HepG2 (cell line): ENCODE measurements at regions not wholly inside any gene's neighbourhood (a gene's known extent, or its start where the extent isn't known, plus 50 kb on each side); places are given as distances from the start of the nearest gene placed in this dataset.

ENCODE experiments used
- ATAC-seq: fragments of 200-7000 bp; cut with Tn5 transposase; 3 replicates; pipeline ENCODE4 v1.9.1; 2020; ENCODE audit warnings: mild to moderate bottlenecking, moderate library complexity
- BruUV-seq: library from RNA; stranded (reverse); fragments of 400-500 nt; replicated peaks from 2 replicates; lab custom pipeline; 2021; lab: Mats Ljungman, UMichigan
- CTCF ChIA-PET: fragments of 300-600 bp; formaldehyde crosslinking; extraction: SDS; loops from one replicate; lab custom pipeline; 2021; ENCODE audit warnings: low total read pairs, inconsistent platforms, low intra/inter-chr PET ratio; lab: Yijun Ruan, JAX
- POLR2A ChIA-PET: fragments of 350-600 bp; sonication (Branson Sonifier 250); formaldehyde crosslinking; loops from one replicate; lab custom pipeline; 2020; ENCODE audit warnings: antibody characterized with exemption, inconsistent platforms; lab: Yijun Ruan, JAX
- DNase-seq: peaks from one replicate; pipeline ENCODE4 v3.0.0-alpha.2; 2015; ENCODE audit warnings: low spot score
- FAIRE-seq: peaks from 3 replicates; lab custom pipeline; 2011; peaks lifted over from hg19 to GRCh38; lab: Jason Lieb, UNC
- H2AFZ ChIP-seq: one replicate; pipeline ENCODE4 v1.6.1; 2011; ENCODE audit warnings: low read length, inconsistent platforms
- H3K27ac ChIP-seq: fragments of 300-600 bp; 3 replicates; pipeline ENCODE4 v1.8.0; 2011; ENCODE audit warnings: mixed run types, mild to moderate bottlenecking, mixed read lengths, low read length, inconsistent platforms; ENCODE audit not compliant: insufficient read depth; ENCODE audit errors: extremely low read length
- H3K27me3 ChIP-seq, 2 experiments: fragments of 200-600 bp in 1 of 2; 2 replicates in 1 of 2; 3 replicates in 1 of 2; pipeline versions ENCODE4 v1.6.0 to v1.8.0; 2011; ENCODE audit warnings: low read length in 2 of 2, mild to moderate bottlenecking in 2 of 2, moderate library complexity in 2 of 2, inconsistent platforms in 1 of 2; ENCODE audit not compliant: insufficient read depth in 2 of 2, control insufficient read depth in 1 of 2
- H3K36me3 ChIP-seq, 2 experiments: fragments of 200-600 bp in 1 of 2; replicated peaks in 1 of 2; 2 replicates in 1 of 2; 3 replicates in 1 of 2; pipeline versions ENCODE4 v1.5.1 to v1.8.0; 2011; ENCODE audit warnings: low read length in 2 of 2, inconsistent platforms in 1 of 2; ENCODE audit not compliant: insufficient read depth in 2 of 2, control insufficient read depth in 1 of 2
- H3K4me1 ChIP-seq: 2 replicates; pipeline ENCODE4 v1.5.1; 2012; ENCODE audit warnings: low read length, inconsistent platforms; ENCODE audit not compliant: insufficient read depth
- H3K4me2 ChIP-seq: 2 replicates; pipeline ENCODE4 v1.6.0; 2011; ENCODE audit warnings: low read depth, low read length, inconsistent platforms
- H3K4me3 ChIP-seq, 3 experiments: fragments of 200-600 bp in 1 of 3; sonication (generic), shearing (Covaris generic) in 1 of 3; replicated peaks in 1 of 3; 2 replicates each; pipeline ENCODE4 v1.5.1; 2011 to 2016; ENCODE audit warnings: low read length in 3 of 3, inconsistent platforms in 2 of 3, low read depth in 2 of 3, mild to moderate bottlenecking in 2 of 3, control low read depth in 1 of 3, mixed read lengths in 1 of 3; ENCODE audit not compliant: insufficient read depth in 1 of 3
- H3K79me2 ChIP-seq: one replicate; pipeline ENCODE4 v1.6.1; 2011; ENCODE audit warnings: low read length, inconsistent platforms; ENCODE audit not compliant: insufficient read depth
- H3K9ac ChIP-seq: 2 replicates; pipeline ENCODE4 v1.6.0; 2011; ENCODE audit warnings: mild to moderate bottlenecking, low read depth, low read length, inconsistent platforms; ENCODE audit not compliant: insufficient read depth
- H3K9me3 ChIP-seq: 2 replicates; pipeline ENCODE4 v1.5.1; 2012; ENCODE audit warnings: mild to moderate bottlenecking, low read length
- H4K20me1 ChIP-seq: 2 replicates; pipeline ENCODE4 v1.6.0; 2011; ENCODE audit warnings: inconsistent platforms, mild to moderate bottlenecking, low read length, moderate library complexity; ENCODE audit not compliant: insufficient read depth
- ARID2 ChIP-seq: sonication (generic); formaldehyde crosslinking; IDR thresholded peaks from 2 replicates; pipeline ENCODE4 v1.8.1; 2022; ENCODE audit warnings: mild to moderate bottlenecking, missing genetic modification reagents, borderline replicate concordance
- BORCS8-MEF2B ChIP-seq: sonication (generic); formaldehyde crosslinking; IDR thresholded peaks from 2 replicates; pipeline ENCODE4 v1.8.0; 2022; ENCODE audit warnings: mild to moderate bottlenecking, missing genetic modification reagents
- IRF2 ChIP-seq: IDR thresholded peaks from 2 replicates; pipeline ENCODE4 v1.6.1; 2018; ENCODE audit warnings: missing genetic modification reagents, missing compliant biosample characterization
- KAT7 ChIP-seq: IDR thresholded peaks from 2 replicates; pipeline ENCODE4 v1.6.1; 2018; ENCODE audit warnings: borderline replicate concordance, missing compliant biosample characterization
- NFYC ChIP-seq: IDR thresholded peaks from 2 replicates; pipeline ENCODE4 v1.6.1; 2016; ENCODE audit warnings: missing genetic modification reagents, missing compliant biosample characterization
- SP2 ChIP-seq: sonication (generic); formaldehyde crosslinking; IDR thresholded peaks from 2 replicates; pipeline ENCODE4 v1.5.1; 2020; ENCODE audit warnings: mild to moderate bottlenecking, missing genetic modification reagents
- ZBTB40 ChIP-seq, 2 experiments: fragments of 450-650 bp in 1 of 2; sonication (generic) in 1 of 2; formaldehyde crosslinking in 1 of 2; IDR thresholded peaks; 2 replicates each; pipeline versions ENCODE4 v1.6.1 to v1.8.0; 2016 to 2022; ENCODE audit warnings: antibody characterized with exemption in 1 of 2, mild to moderate bottlenecking in 1 of 2, missing genetic modification reagents in 1 of 2
- ZBTB44 ChIP-seq: sonication (generic); formaldehyde crosslinking; IDR thresholded peaks from 2 replicates; pipeline ENCODE4 v1.4.0; 2020; ENCODE audit warnings: missing genetic modification reagents
- ZNF383 ChIP-seq: sonication (generic); formaldehyde crosslinking; IDR thresholded peaks from 2 replicates; pipeline ENCODE4 v1.4.0; 2020; ENCODE audit warnings: missing genetic modification reagents, mild to moderate bottlenecking, borderline replicate concordance
- ZNF577 ChIP-seq: sonication (generic); formaldehyde crosslinking; IDR thresholded peaks from 2 replicates; pipeline ENCODE4 v1.4.0; 2020; ENCODE audit warnings: mild to moderate bottlenecking, low read depth, missing genetic modification reagents, borderline replicate concordance
- WGBS: methylation state at CpG from one replicate; pipeline ENCODE4 v1.1.6; 2017; ENCODE audit warnings: low lambda C conversion rate; 5-methylcytosine and 5-hydroxymethylcytosine counted together
- in situ Hi-C: cut with HindIII; loops from 2 replicates; pipeline ENCODE4 v1.10.0; 2017; ENCODE audit warnings: low pct_unique_long_range_greater_than_20kb; ENCODE audit not compliant: extremely low pct_ligation_motif_present
- intact Hi-C: fragments of 100-400 bp; cut with micrococcal nuclease; formaldehyde crosslinking; loops from one replicate; pipeline ENCODE4 v1.10.0; 2022; ENCODE audit not compliant: unreplicated experiment

GRCh38 chr6:129943637-129944271 lies 74.6 kb upstream of the L3MBTL3 start:
- CTCF ChIA-PET, result no interaction called here
- WGBS, result 14% methylated on average over 10 of the region's 11 CpGs
- TF ChIP-seq BORCS8-MEF2B (no peak), KAT7 (no peak), IRF2 (no peak), ARID2 (CRISPR knock-in tag) (no peak), ZNF577 (CRISPR knock-in tag) (no peak), ZBTB40 (IDR thresholded peaks at IDR 0.05) (no peak), ZBTB40 (CRISPR knock-in tag; IDR thresholded peaks at IDR 0.05) (no peak), ZBTB44 (CRISPR knock-in tag) (no peak), SP2 (no peak), NFYC (CRISPR knock-in tag) (no peak), ZNF383 (CRISPR knock-in tag) (no peak)

More at GRCh38 chr6:129943637-129944271, 74.6 kb upstream of the L3MBTL3 start:
- H3K4me3 ChIP-seq, result no peak overlapping the region
- peak overlapping the region; percentile 33 for H2AFZ ChIP-seq
- no peaks in the 10 kb centered on the region for H3K9me3 ChIP-seq
- intact Hi-C loops (loop anchor here (5.0 kb wide), 1 partner anchor 74 kb away; the partner anchor contains the start of gene L3MBTL3), in situ Hi-C loops (loop anchor here (25.0 kb wide), 1 partner anchor 456 kb away; no protein-coding TSS in a partner anchor)
- H3K4me1 ChIP-seq, result no peaks in the 10 kb centered on the region
- FAIRE-seq (no peak), DNase-seq (no peak), ATAC-seq (peak; percentile 75)
- H3K36me3 ChIP-seq, result no peaks in the 10 kb centered on the region
- POLR2A ChIA-PET, result no interaction called here
- no TSS peak for BruUV-seq
- peaks cover 0 to 18% of the 10 kb centered on the region in 2 experiments; a peak in 3 of 5 replicates for H3K27me3 ChIP-seq
- no peak overlapping the region for H3K9ac ChIP-seq
- no peaks in the 10 kb centered on the region for H3K79me2 ChIP-seq
- H4K20me1 ChIP-seq, result no peaks in the 10 kb centered on the region
- no peak overlapping the region for H3K27ac ChIP-seq
- no peak overlapping the region for H3K4me2 ChIP-seq
